Calu3 (cell line): ENCODE measurements at regions not wholly inside any gene's neighbourhood (a gene's known extent, or its start where the extent isn't known, plus 50 kb on each side); places are given as distances from the start of the nearest gene placed in this dataset.

Source experiments
- BruUV-seq: library from RNA; stranded (reverse); fragments of 400-500 nt; replicated peaks from 2 replicates; lab custom pipeline; 2021; lab: Mats Ljungman, UMichigan
- CTCF ChIA-PET: fragments of 300-600 bp; sonication (Branson Sonifier 250); formaldehyde crosslinking; loops from one replicate; lab custom pipeline; 2022; ENCODE audit warnings: antibody characterized with exemption; lab: Charles Lee
- DNase-seq: peaks from one replicate; pipeline ENCODE4 v3.0.0; 2022
- H3K27ac Mint-ChIP-seq: one replicate; pipeline ENCODE4 v1.8.0; 2022; ENCODE audit warnings: mixed read lengths; ENCODE audit not compliant: unreplicated experiment
- H3K27me3 Mint-ChIP-seq: one replicate; pipeline ENCODE4 v1.8.0; 2022; ENCODE audit warnings: mixed read lengths; ENCODE audit not compliant: unreplicated experiment
- H3K36me3 Mint-ChIP-seq: one replicate; pipeline ENCODE4 v1.8.0; 2022; ENCODE audit warnings: mild to moderate bottlenecking, moderate library complexity, mixed read lengths; ENCODE audit not compliant: insufficient read depth, unreplicated experiment
- H3K4me1 Mint-ChIP-seq: one replicate; pipeline ENCODE4 v1.8.0; 2022; ENCODE audit warnings: mild to moderate bottlenecking, low read depth, mixed read lengths; ENCODE audit not compliant: unreplicated experiment
- H3K4me3 Mint-ChIP-seq: one replicate; pipeline ENCODE4 v1.8.0; 2022; ENCODE audit warnings: mild to moderate bottlenecking, low read depth, moderate library complexity, mixed read lengths; ENCODE audit not compliant: unreplicated experiment
- H3K9me3 Mint-ChIP-seq: one replicate; pipeline ENCODE4 v1.8.0; 2022; ENCODE audit warnings: low read depth, mixed read lengths; ENCODE audit not compliant: unreplicated experiment
- intact Hi-C: fragments of 100-400 bp; cut with micrococcal nuclease; formaldehyde crosslinking; loops from one replicate; pipeline ENCODE4 v1.10.0; 2022; ENCODE audit not compliant: unreplicated experiment
- TF ChIP-seq, protein P1 (sequence below): fragments of 200-600 bp; IDR thresholded peaks from one replicate; pipeline ENCODE4 v1.8.0; 2022; ENCODE audit warnings: antibody characterized with exemption; ENCODE audit not compliant: unreplicated experiment

- intact Hi-C loops, result no loop called here
- BruUV-seq, result no TSS peak
- DNase-seq, result no peak
- Mint-ChIP-seq H3K27ac (no peak overlapping the region), H3K4me3 (no peak overlapping the region), H3K4me1 (no peaks in the 10 kb centered on the region), H3K36me3 (no peaks in the 10 kb centered on the region), H3K9me3 (no peaks in the 10 kb centered on the region), H3K27me3 (no peaks in the 10 kb centered on the region)
- CTCF ChIA-PET, result no interaction called here
- TF ChIP-seq, protein P1, sequence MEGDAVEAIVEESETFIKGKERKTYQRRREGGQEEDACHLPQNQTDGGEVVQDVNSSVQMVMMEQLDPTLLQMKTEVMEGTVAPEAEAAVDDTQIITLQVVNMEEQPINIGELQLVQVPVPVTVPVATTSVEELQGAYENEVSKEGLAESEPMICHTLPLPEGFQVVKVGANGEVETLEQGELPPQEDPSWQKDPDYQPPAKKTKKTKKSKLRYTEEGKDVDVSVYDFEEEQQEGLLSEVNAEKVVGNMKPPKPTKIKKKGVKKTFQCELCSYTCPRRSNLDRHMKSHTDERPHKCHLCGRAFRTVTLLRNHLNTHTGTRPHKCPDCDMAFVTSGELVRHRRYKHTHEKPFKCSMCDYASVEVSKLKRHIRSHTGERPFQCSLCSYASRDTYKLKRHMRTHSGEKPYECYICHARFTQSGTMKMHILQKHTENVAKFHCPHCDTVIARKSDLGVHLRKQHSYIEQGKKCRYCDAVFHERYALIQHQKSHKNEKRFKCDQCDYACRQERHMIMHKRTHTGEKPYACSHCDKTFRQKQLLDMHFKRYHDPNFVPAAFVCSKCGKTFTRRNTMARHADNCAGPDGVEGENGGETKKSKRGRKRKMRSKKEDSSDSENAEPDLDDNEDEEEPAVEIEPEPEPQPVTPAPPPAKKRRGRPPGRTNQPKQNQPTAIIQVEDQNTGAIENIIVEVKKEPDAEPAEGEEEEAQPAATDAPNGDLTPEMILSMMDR, result no peak
Measured at GRCh38 chr16:62966626-62967025, 930.4 kb upstream of the CDH8 start.

DNA sequence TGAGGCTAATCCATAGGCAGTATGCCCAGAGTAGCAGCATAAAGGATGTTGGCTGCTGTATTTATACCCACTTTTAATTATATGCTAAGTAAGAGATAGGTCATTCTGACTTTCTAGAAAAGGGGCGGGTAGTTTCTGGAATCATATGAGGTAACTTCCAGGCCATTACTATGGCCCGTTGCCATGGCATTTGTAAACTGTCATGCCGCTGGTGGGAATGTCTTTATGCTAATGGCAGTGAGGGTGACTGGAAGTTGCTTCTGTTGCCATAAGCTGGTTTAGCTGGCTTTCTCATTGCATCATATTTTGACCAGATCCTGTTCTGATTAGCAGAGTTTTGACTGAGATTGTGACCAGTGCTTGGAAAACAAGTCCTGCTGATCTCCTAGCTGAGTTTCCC, 929.6 kb upstream of the CDH8 start:
- Mint-ChIP-seq H3K36me3 (no peaks in the 10 kb centered on the region), H3K9me3 (no peaks in the 10 kb centered on the region), H3K27ac (no peak overlapping the region), H3K4me3 (no peak overlapping the region), H3K27me3 (no peaks in the 10 kb centered on the region), H3K4me1 (no peaks in the 10 kb centered on the region)
- TF ChIP-seq, protein P1, result no peak
- CTCF ChIA-PET, result no interaction called here
- no TSS peak for BruUV-seq
- DNase-seq, result no peak
- intact Hi-C loops, result no loop called here

GRCh38 chr16:62963846-62964245, 927.6 kb upstream of the CDH8 start:
- no TSS peak for BruUV-seq
- intact Hi-C loops, result no loop called here
- CTCF ChIA-PET, result no interaction called here
- no peak overlapping the region for H3K4me3 Mint-ChIP-seq
- TF ChIP-seq, protein P1, result no peak
- H3K36me3 Mint-ChIP-seq, result no peaks in the 10 kb centered on the region
- peaks cover 4% of the 10 kb centered on the region for H3K9me3 Mint-ChIP-seq
- DNase-seq, result no peak
- H3K27me3 Mint-ChIP-seq, result no peaks in the 10 kb centered on the region
- no peaks in the 10 kb centered on the region for H3K4me1 Mint-ChIP-seq
- no peak overlapping the region for H3K27ac Mint-ChIP-seq

GRCh38 chr16:62955033-62955349, 918.8 kb upstream of the CDH8 start:
- Mint-ChIP-seq H3K4me1 (no peaks in the 10 kb centered on the region), H3K9me3 (peaks cover 12% of the 10 kb centered on the region), H3K36me3 (no peaks in the 10 kb centered on the region), H3K4me3 (no peak overlapping the region), H3K27ac (no peak overlapping the region), H3K27me3 (no peaks in the 10 kb centered on the region)
- CTCF ChIA-PET, result no interaction called here
- DNase-seq, result no peak
- intact Hi-C loops, result no loop called here
- TF ChIP-seq, protein P1, result no peak
- no TSS peak for BruUV-seq
